Mesenchymal stem cell (in vitro differentiated cells and primary cell): ENCODE measurements at regions not wholly inside any gene's neighbourhood (a gene's known extent, or its start where the extent isn't known, plus 50 kb on each side); places are given as distances from the start of the nearest gene placed in this dataset.
A peak's percentile ranks its signal among the peaks of the same experiment; 100 is the strongest.

Experiments
- DNase-seq: peaks from one replicate; pipeline ENCODE4 v3.0.0-alpha.2; 2013
- H2AFZ ChIP-seq: one replicate; pipeline ENCODE4 v1.6.1; 2013; ENCODE audit warnings: low read depth, mild to moderate bottlenecking, control low read depth, inconsistent platforms, low read length, moderate library complexity
- H2AK5ac ChIP-seq: 2 replicates; pipeline ENCODE4 v1.6.1; 2013; ENCODE audit warnings: low read length, moderate library complexity, mild to moderate bottlenecking, inconsistent platforms; ENCODE audit not compliant: severe bottlenecking
- H2BK120ac ChIP-seq: one replicate; pipeline ENCODE4 v1.6.1; 2013; ENCODE audit warnings: low read depth, mild to moderate bottlenecking, inconsistent platforms, low read length, moderate library complexity
- H2BK12ac ChIP-seq, 2 experiments: one replicate each; pipeline ENCODE4 v1.6.1; 2013; ENCODE audit warnings: inconsistent platforms in 2 of 2, low read length in 2 of 2, mild to moderate bottlenecking in 2 of 2, moderate library complexity in 2 of 2, control low read depth in 1 of 2
- H2BK15ac ChIP-seq: one replicate; pipeline ENCODE4 v1.6.1; 2013; ENCODE audit warnings: mild to moderate bottlenecking, low read depth, inconsistent platforms; ENCODE audit not compliant: poor library complexity, severe bottlenecking
- H2BK5ac ChIP-seq: 2 replicates; pipeline ENCODE4 v1.6.1; 2013; ENCODE audit warnings: low read depth, mild to moderate bottlenecking, low read length, control low read depth, inconsistent platforms; ENCODE audit not compliant: poor library complexity, severe bottlenecking
- H3K14ac ChIP-seq, 2 experiments: one replicate each; pipeline ENCODE4 v1.6.1; 2013; ENCODE audit warnings: inconsistent platforms in 2 of 2, low read length in 2 of 2, control low read depth in 1 of 2, mild to moderate bottlenecking in 1 of 2, moderate library complexity in 1 of 2
- H3K18ac ChIP-seq, 2 experiments: one replicate each; pipeline ENCODE4 v1.6.1; 2013; ENCODE audit warnings: inconsistent platforms in 2 of 2, low read length in 2 of 2, control low read depth in 1 of 2, low read depth in 1 of 2, mild to moderate bottlenecking in 1 of 2
- H3K23ac ChIP-seq, 2 experiments: one replicate each; pipeline ENCODE4 v1.6.1; 2013; ENCODE audit warnings: inconsistent platforms in 2 of 2, low read length in 2 of 2, mild to moderate bottlenecking in 2 of 2, moderate library complexity in 2 of 2, control low read depth in 1 of 2
- H3K27ac ChIP-seq: 2 replicates; pipeline ENCODE4 v1.5.1; 2013; ENCODE audit warnings: mild to moderate bottlenecking, moderate library complexity, low read length, control low read depth, inconsistent platforms; ENCODE audit not compliant: poor library complexity, severe bottlenecking
- H3K27me3 ChIP-seq, 2 experiments: 2 replicates each; pipeline versions ENCODE4 v1.6.1 to v1.7.0; 2013; ENCODE audit warnings: low read length in 2 of 2, mild to moderate bottlenecking in 2 of 2, moderate library complexity in 2 of 2, control low read depth in 1 of 2, inconsistent platforms in 1 of 2; ENCODE audit not compliant: control insufficient read depth in 1 of 2, insufficient read depth in 1 of 2
- H3K36me3 ChIP-seq, 2 experiments: 2 replicates each; pipeline versions ENCODE4 v1.6.1 to v1.7.0; 2013; ENCODE audit warnings: low read length in 2 of 2, control low read depth in 1 of 2, inconsistent platforms in 1 of 2, low read depth in 1 of 2, mild to moderate bottlenecking in 1 of 2; ENCODE audit not compliant: insufficient read depth in 2 of 2, control insufficient read depth in 1 of 2
- H3K4ac ChIP-seq, 2 experiments: one replicate each; pipeline ENCODE4 v1.6.1; 2013; ENCODE audit warnings: inconsistent platforms in 2 of 2, low read length in 2 of 2, mild to moderate bottlenecking in 2 of 2, moderate library complexity in 2 of 2, control low read depth in 1 of 2, low read depth in 1 of 2
- H3K4me1 ChIP-seq: 2 replicates; pipeline ENCODE4 v1.6.1; 2013; ENCODE audit warnings: low read depth, low read length, control low read depth; ENCODE audit not compliant: control insufficient read depth, insufficient read depth
- H3K4me2 ChIP-seq: 2 replicates; pipeline ENCODE4 v1.6.1; 2013; ENCODE audit warnings: low read length, mild to moderate bottlenecking, inconsistent platforms; ENCODE audit not compliant: poor library complexity, severe bottlenecking
- H3K4me3 ChIP-seq, 2 experiments: 2 replicates each; pipeline versions ENCODE4 v1.5.1 to v1.7.0; 2013; ENCODE audit warnings: low read length in 2 of 2, mild to moderate bottlenecking in 2 of 2, control low read depth in 1 of 2, low read depth in 1 of 2; ENCODE audit not compliant: insufficient read depth in 1 of 2
- H3K79me1 ChIP-seq: replicated peaks from 2 replicates; pipeline ENCODE4 v1.6.1; 2013; ENCODE audit warnings: mild to moderate bottlenecking, control low read depth, low read length, inconsistent platforms; ENCODE audit not compliant: poor library complexity, severe bottlenecking
- H3K9ac ChIP-seq: 2 replicates; pipeline ENCODE4 v1.7.0; 2013; ENCODE audit warnings: mild to moderate bottlenecking, low read length, moderate library complexity
- H3K9me3 ChIP-seq: 2 replicates; pipeline ENCODE4 v1.7.0; 2013; ENCODE audit warnings: mild to moderate bottlenecking, low read length; ENCODE audit not compliant: control insufficient read depth
- H4K8ac ChIP-seq: one replicate; pipeline ENCODE4 v1.6.1; 2013; ENCODE audit warnings: inconsistent platforms, mild to moderate bottlenecking, low read length, moderate library complexity
- H4K91ac ChIP-seq: one replicate; pipeline ENCODE4 v1.6.1; 2013; ENCODE audit warnings: mild to moderate bottlenecking, low read length, inconsistent platforms
- WGBS: methylation state at CpG from one replicate; pipeline ENCODE4 v1.1.7; 2013; ENCODE audit warnings: mixed read lengths; 5-methylcytosine and 5-hydroxymethylcytosine counted together

GRCh38 chr6:165263-165662 is 127.0 kb upstream of the DUSP22 start:
- Histone ChIP-seq H2BK15ac (no peak overlapping the region), H3K27me3 (peaks cover 4 to 45% of the 10 kb centered on the region in 2 experiments), H2BK12ac (no peak overlapping the region), H3K4ac (no peak overlapping the region), H3K79me1 (no peaks in the 10 kb centered on the region), H3K23ac (no peak overlapping the region), H3K9ac (no peak overlapping the region), H3K4me3 (no peak overlapping the region), H3K14ac (no peak overlapping the region), H4K91ac (no peak overlapping the region), H2BK5ac (no peak overlapping the region), H3K36me3 (no peaks in the 10 kb centered on the region), H3K27ac (no peak overlapping the region), H3K9me3 (no peaks in the 10 kb centered on the region), H2BK120ac (no peak overlapping the region), H3K4me2 (no peak overlapping the region), H3K18ac (no peak overlapping the region), H3K4me1 (no peaks in the 10 kb centered on the region), H4K8ac (no peak overlapping the region), H2AFZ (no peak overlapping the region), H2AK5ac (no peak overlapping the region)
- no peak for DNase-seq
- WGBS, result 100% methylated on average over 1 of the region's 1 CpG

- Histone ChIP-seq H3K23ac (no peak overlapping the region), H2AK5ac (no peak overlapping the region), H2BK5ac (no peak overlapping the region), H3K4me2 (no peak overlapping the region), H2AFZ (no peak overlapping the region), H4K91ac (no peak overlapping the region), H2BK15ac (no peak overlapping the region), H3K9ac (no peak overlapping the region), H3K4me3 (no peak overlapping the region), H3K18ac (no peak overlapping the region), H3K27me3 (peaks cover 4 to 41% of the 10 kb centered on the region in 2 experiments), H3K9me3 (no peaks in the 10 kb centered on the region), H3K79me1 (no peaks in the 10 kb centered on the region), H3K4ac (no peak overlapping the region), H3K36me3 (no peaks in the 10 kb centered on the region), H3K4me1 (no peaks in the 10 kb centered on the region), H3K14ac (no peak overlapping the region), H2BK12ac (no peak overlapping the region), H3K27ac (no peak overlapping the region), H2BK120ac (no peak overlapping the region), H4K8ac (no peak overlapping the region)
- no peak for DNase-seq
Observed at GRCh38 chr6:165906-166305, 126.4 kb upstream of the DUSP22 start.

- Histone ChIP-seq H3K4ac (no peak overlapping the region), H2BK120ac (no peak overlapping the region), H3K4me2 (no peak overlapping the region), H3K4me1 (no peaks in the 10 kb centered on the region), H2AFZ (no peak overlapping the region), H4K91ac (no peak overlapping the region), H2BK5ac (no peak overlapping the region), H2BK15ac (no peak overlapping the region), H3K27ac (no peak overlapping the region), H3K36me3 (no peaks in the 10 kb centered on the region), H3K18ac (no peak overlapping the region), H3K9me3 (no peaks in the 10 kb centered on the region), H2AK5ac (no peak overlapping the region), H4K8ac (no peak overlapping the region), H3K79me1 (no peaks in the 10 kb centered on the region), H3K14ac (no peak overlapping the region), H3K9ac (no peak overlapping the region), H3K27me3 (peaks cover 4 to 41% of the 10 kb centered on the region in 2 experiments), H2BK12ac (no peak overlapping the region), H3K23ac (no peak overlapping the region), H3K4me3 (no peak overlapping the region)
- DNase-seq, result peak; percentile 65
- WGBS, result 0% methylated on average over 1 of the region's 3 CpGs
Observed at GRCh38 chr6:168865-169455, 123.3 kb upstream of the DUSP22 start.

GRCh38 chr6:174036-174435 is 118.3 kb upstream of the DUSP22 start:
- H3K14ac ChIP-seq, result no peak overlapping the region
- no CpG with 5 or more reads among the region's 1 CpG for WGBS

More at GRCh38 chr6:174036-174435, 118.3 kb upstream of the DUSP22 start:
- no peak for DNase-seq
- Histone ChIP-seq H3K36me3 (no peaks in the 10 kb centered on the region), H4K91ac (no peak overlapping the region), H3K79me1 (no peaks in the 10 kb centered on the region), H2BK15ac (no peak overlapping the region), H3K23ac (no peak overlapping the region), H3K9ac (no peak overlapping the region), H2BK5ac (no peak overlapping the region), H3K4me3 (no peak overlapping the region), H2BK12ac (no peak overlapping the region), H3K4me2 (no peak overlapping the region), H3K27me3 (peaks cover 0 to 37% of the 10 kb centered on the region in 2 experiments), H2BK120ac (no peak overlapping the region), H3K18ac (no peak overlapping the region), H3K27ac (no peak overlapping the region), H3K4ac (no peak overlapping the region), H3K9me3 (no peaks in the 10 kb centered on the region), H2AFZ (no peak overlapping the region), H4K8ac (no peak overlapping the region), H3K4me1 (no peaks in the 10 kb centered on the region), H2AK5ac (no peak overlapping the region)
